Ovary (tissue), 3 donors: ENCODE measurements at regions not wholly inside any gene's neighbourhood (a gene's known extent, or its start where the extent isn't known, plus 50 kb on each side); places are given as distances from the start of the nearest gene placed in this dataset.

ENCODE experiments used
- CTCF ChIP-seq, 3 donors: fragments of 450-650 bp in 2 of 3; fragments of 200-600 bp in 1 of 3; IDR thresholded peaks; one replicate each; pipeline versions ENCODE4 v1.5.1 to v1.8.0; 2016 to 2022; ENCODE audit warnings: antibody characterized with exemption in 3 of 3, mild to moderate bottlenecking in 1 of 3
- EP300 ChIP-seq: sonication (generic); formaldehyde crosslinking; IDR thresholded peaks from one replicate; pipeline ENCODE4 v1.6.1; 2017; ENCODE audit warnings: antibody characterized with exemption
- POLR2A ChIP-seq: fragments of 450-650 bp; IDR thresholded peaks from one replicate; pipeline ENCODE4 v1.6.1; 2017; ENCODE audit warnings: antibody characterized with exemption, mild to moderate bottlenecking, moderate library complexity
- donor health status: DM: no; HTN: no; CAD: no.

GRCh38 chr5:35543408-35543807, 74.3 kb upstream of the SPEF2 start:
- TF ChIP-seq CTCF (IDR thresholded peaks at IDR 0.05) (no peak), POLR2A (no peak), EP300 (no peak)
